Left ventricle myocardium inferior (tissue), 1 donor: ENCODE measurements at regions not wholly inside any gene's neighbourhood (a gene's known extent, or its start where the extent isn't known, plus 50 kb on each side); places are given as distances from the start of the nearest gene placed in this dataset.

Experiments
- DNase-seq: peaks from one replicate; pipeline ENCODE4 v3.0.0-alpha.2; 2020
- H3K27ac ChIP-seq: fragments of 200-600 bp; replicated peaks from 2 replicates; pipeline ENCODE4 v1.8.0; 2021
- H3K27me3 ChIP-seq: fragments of 200-600 bp; 2 replicates; pipeline ENCODE4 v1.8.0; 2021; ENCODE audit warnings: low read depth
- H3K36me3 ChIP-seq: fragments of 200-600 bp; 2 replicates; pipeline ENCODE4 v1.8.0; 2021
- H3K4me1 ChIP-seq: fragments of 200-600 bp; 2 replicates; pipeline ENCODE4 v1.8.0; 2021
- H3K4me3 ChIP-seq: fragments of 200-600 bp; 2 replicates; pipeline ENCODE4 v1.8.0; 2021; ENCODE audit warnings: mild to moderate bottlenecking, moderate library complexity
- H3K9me3 ChIP-seq: fragments of 200-600 bp; replicated peaks from 2 replicates; pipeline ENCODE4 v1.8.0; 2021
- CTCF ChIP-seq: fragments of 200-600 bp; IDR thresholded peaks from 2 replicates; pipeline ENCODE4 v1.8.0; 2021; ENCODE audit warnings: antibody characterized with exemption, mild to moderate bottlenecking, borderline replicate concordance
- intact Hi-C: fragments of 100-400 bp; cut with micrococcal nuclease; formaldehyde crosslinking; loops from one replicate; pipeline ENCODE4 v1.11.0; 2022
- donor health status: DM: no; HTN: yes; CAD: no; lungs with severe emphysema.

- TF ChIP-seq CTCF = no peak
- Histone ChIP-seq H3K27me3 (peaks cover 11% of the 10 kb centered on the region), H3K4me1 (no peaks in the 10 kb centered on the region), H3K9me3 (no peaks in the 10 kb centered on the region), H3K36me3 (no peaks in the 10 kb centered on the region), H3K4me3 (no peak overlapping the region), H3K27ac (no peak overlapping the region)
- intact Hi-C loops = no loop called here
- DNase-seq = no peak
Measured at GRCh38 chr16:73413830-73414190, 365.9 kb upstream of the ZFHX3 start.

- no peak for DNase-seq
- Histone ChIP-seq H3K9me3 (no peaks in the 10 kb centered on the region), H3K4me1 (no peaks in the 10 kb centered on the region), H3K36me3 (no peaks in the 10 kb centered on the region), H3K27me3 (peaks cover 11% of the 10 kb centered on the region), H3K27ac (no peak overlapping the region), H3K4me3 (no peak overlapping the region)
- no peak for TF ChIP-seq CTCF
- intact Hi-C loops = no loop called here
Measured at GRCh38 chr16:73413091-73413829, 365.3 kb upstream of the ZFHX3 start.

- no peaks in the 10 kb centered on the region for H3K4me1 ChIP-seq
- DNase-seq = no peak
- H3K36me3 ChIP-seq = no peaks in the 10 kb centered on the region
- H3K9me3 ChIP-seq = no peaks in the 10 kb centered on the region
- intact Hi-C loops = no loop called here
- H3K27ac ChIP-seq = no peak overlapping the region
- TF ChIP-seq CTCF = no peak
- peaks cover 11% of the 10 kb centered on the region for H3K27me3 ChIP-seq
- H3K4me3 ChIP-seq = no peak overlapping the region
Measured at GRCh38 chr16:73412416-73412815, 364.5 kb upstream of the ZFHX3 start.

- Histone ChIP-seq H3K4me1 (no peaks in the 10 kb centered on the region), H3K4me3 (no peak overlapping the region), H3K9me3 (no peaks in the 10 kb centered on the region), H3K27me3 (peaks cover 7% of the 10 kb centered on the region), H3K27ac (no peak overlapping the region), H3K36me3 (no peaks in the 10 kb centered on the region)
- no peak for TF ChIP-seq CTCF
- DNase-seq = no peak
- intact Hi-C loops = no loop called here
Measured at GRCh38 chr16:73408716-73409115, 360.8 kb upstream of the ZFHX3 start.

- Histone ChIP-seq H3K4me1 (no peaks in the 10 kb centered on the region), H3K9me3 (no peaks in the 10 kb centered on the region), H3K36me3 (no peaks in the 10 kb centered on the region), H3K4me3 (no peak overlapping the region), H3K27ac (no peak overlapping the region), H3K27me3 (peaks cover 7% of the 10 kb centered on the region)
- intact Hi-C loops = no loop called here
- no peak for DNase-seq
- TF ChIP-seq CTCF = no peak
Measured at GRCh38 chr16:73408311-73408710, 360.4 kb upstream of the ZFHX3 start.

GRCh38 chr16:73405851-73406250, 357.9 kb upstream of the ZFHX3 start:
- Histone ChIP-seq H3K27me3 (peaks cover 7% of the 10 kb centered on the region), H3K9me3 (no peaks in the 10 kb centered on the region), H3K27ac (no peak overlapping the region), H3K4me1 (no peaks in the 10 kb centered on the region), H3K36me3 (no peaks in the 10 kb centered on the region), H3K4me3 (no peak overlapping the region)
- DNase-seq = no peak
- no peak for TF ChIP-seq CTCF
- intact Hi-C loops = no loop called here
